ENCODE measurements at regions not wholly inside any gene's neighbourhood (a gene's known extent, or its start where the extent isn't known, plus 50 kb on each side); places are given as distances from the start of the nearest gene placed in this dataset.

DNA sequence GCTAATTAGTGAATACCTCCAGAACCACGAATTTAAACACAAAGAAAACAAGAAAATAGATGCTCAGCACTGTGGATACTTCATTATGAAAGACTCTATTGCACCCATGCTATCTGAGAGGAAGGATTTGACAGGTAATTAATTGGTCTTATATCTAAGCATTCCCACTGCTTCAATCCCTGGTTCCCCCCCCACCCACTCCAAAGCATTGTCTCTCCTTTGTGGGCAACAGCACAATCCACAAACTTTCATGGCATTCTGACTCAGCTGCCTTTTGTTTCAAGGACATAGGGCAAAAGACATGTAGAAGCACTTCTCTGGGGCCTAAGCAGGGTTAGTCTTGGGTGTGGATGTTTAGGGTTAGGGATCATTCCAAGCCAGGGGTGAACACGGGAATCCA is 551.4 kb downstream of the BUD13 start:
- Histone ChIP-seq H3K27me3 (ENCODE audit: control insufficient read depth, insufficient read depth, low read length) (no peaks in the 10 kb centered on the region), H3K27ac (ENCODE audit: low read length) (no peak overlapping the region), H3K9me3 (replicated peaks; ENCODE audit: control insufficient read depth, low read depth, low read length) (no peaks in the 10 kb centered on the region), H3K4me1 (ENCODE audit: control insufficient read depth, insufficient read depth, low read length) (peaks cover 9% of the 10 kb centered on the region), H3K4me3 (ENCODE audit: low read length) (no peak overlapping the region), H3K36me3 (ENCODE audit: control insufficient read depth, insufficient read depth, low read length) (no peaks in the 10 kb centered on the region)
- WGBS (ENCODE audit: insufficient coverage): 89% methylated on average over 1 of the region's 2 CpGs
- DNase-seq: no peak

DNA sequence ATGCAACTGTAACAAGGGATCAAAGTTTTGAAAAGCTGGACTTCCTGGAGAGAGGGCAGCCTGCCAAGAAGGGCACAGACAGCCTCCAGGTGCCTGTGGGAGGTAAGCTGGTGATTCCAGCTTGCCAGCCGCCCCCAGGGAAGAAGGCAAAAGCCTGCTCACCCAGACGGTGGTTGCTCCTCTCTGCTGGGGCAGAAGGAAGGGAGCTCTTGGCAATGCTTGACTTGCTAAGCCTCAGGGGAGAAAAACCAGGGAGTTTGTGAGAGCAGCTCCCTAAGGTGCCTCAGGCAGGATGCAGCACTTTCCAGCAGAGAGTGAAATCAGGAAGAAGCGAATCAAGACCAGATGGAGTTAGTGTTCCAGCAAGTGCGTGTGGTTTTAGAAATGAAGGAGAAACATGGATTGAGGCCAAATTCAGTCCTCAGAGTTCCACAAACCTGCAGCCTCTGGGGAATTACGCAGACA is 553.6 kb downstream of the BUD13 start:
- Histone ChIP-seq H3K36me3 (ENCODE audit: control insufficient read depth, insufficient read depth, low read length) (no peaks in the 10 kb centered on the region), H3K4me1 (ENCODE audit: control insufficient read depth, insufficient read depth, low read length) (peaks cover 6% of the 10 kb centered on the region), H3K27me3 (ENCODE audit: control insufficient read depth, insufficient read depth, low read length) (no peaks in the 10 kb centered on the region), H3K4me3 (ENCODE audit: low read length) (no peak overlapping the region), H3K9me3 (replicated peaks; ENCODE audit: control insufficient read depth, low read depth, low read length) (no peaks in the 10 kb centered on the region), H3K27ac (ENCODE audit: low read length) (no peak overlapping the region)
- peak; percentile 42 for DNase-seq
- 47% methylated on average over 5 of the region's 5 CpGs for WGBS (ENCODE audit: insufficient coverage)

DNA sequence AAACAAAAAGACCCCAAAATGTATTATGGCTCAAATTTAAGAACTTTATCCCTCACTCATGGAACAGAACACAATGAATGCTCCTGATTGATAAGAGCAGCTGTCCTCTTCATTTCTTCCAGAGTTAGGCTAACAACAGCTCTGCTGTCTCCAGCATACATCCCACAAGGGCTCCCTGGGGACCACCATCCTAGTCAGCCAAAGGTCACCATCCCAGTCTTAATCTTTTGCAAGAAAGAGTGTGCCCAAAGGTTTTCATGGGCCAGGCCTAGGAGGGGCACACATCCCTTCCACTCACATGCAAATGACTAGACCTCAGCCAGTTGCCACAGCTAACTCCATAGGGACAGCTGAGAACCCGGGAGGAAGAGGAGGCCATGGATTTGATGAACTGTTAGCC is 555.3 kb downstream of the BUD13 start:
- H3K9me3 ChIP-seq (replicated peaks; ENCODE audit: control insufficient read depth, low read depth, low read length): no peaks in the 10 kb centered on the region
- no peak overlapping the region for H3K4me3 ChIP-seq (ENCODE audit: low read length)
- peaks cover 6% of the 10 kb centered on the region for H3K4me1 ChIP-seq (ENCODE audit: control insufficient read depth, insufficient read depth, low read length)
- peak; percentile 21 for DNase-seq
- no CpG with 5 or more reads among the region's 1 CpG for WGBS (ENCODE audit: insufficient coverage)
- no peaks in the 10 kb centered on the region for H3K27me3 ChIP-seq (ENCODE audit: control insufficient read depth, insufficient read depth, low read length)
- H3K36me3 ChIP-seq (ENCODE audit: control insufficient read depth, insufficient read depth, low read length): no peaks in the 10 kb centered on the region
- H3K27ac ChIP-seq (ENCODE audit: low read length): no peak overlapping the region

DNA sequence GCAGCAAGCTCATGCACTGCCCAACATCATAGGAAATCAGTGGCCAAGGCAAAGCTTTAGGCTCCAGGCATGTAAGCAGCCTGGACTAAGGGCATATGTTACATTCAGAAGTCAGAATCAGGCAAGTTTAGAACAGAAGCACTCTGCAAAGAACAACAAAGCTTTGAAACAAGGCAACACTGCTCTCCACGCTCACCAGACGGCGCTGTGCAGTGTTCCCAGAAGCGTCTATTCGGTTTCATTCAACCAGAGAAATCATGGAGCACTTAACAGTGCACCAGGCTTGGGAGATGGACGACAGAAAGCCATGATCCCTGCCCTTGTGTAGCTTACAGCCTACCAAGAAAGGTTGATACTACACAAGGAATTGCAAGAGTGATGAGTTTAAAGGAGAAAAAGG is 555.8 kb downstream of the BUD13 start:
- Histone ChIP-seq H3K4me3 (ENCODE audit: low read length) (no peak overlapping the region), H3K9me3 (replicated peaks; ENCODE audit: control insufficient read depth, low read depth, low read length) (no peaks in the 10 kb centered on the region), H3K4me1 (ENCODE audit: control insufficient read depth, insufficient read depth, low read length) (peaks cover 6% of the 10 kb centered on the region), H3K36me3 (ENCODE audit: control insufficient read depth, insufficient read depth, low read length) (no peaks in the 10 kb centered on the region), H3K27ac (ENCODE audit: low read length) (no peak overlapping the region), H3K27me3 (ENCODE audit: control insufficient read depth, insufficient read depth, low read length) (no peaks in the 10 kb centered on the region)
- WGBS (ENCODE audit: insufficient coverage): 13% methylated on average over 4 of the region's 6 CpGs
- DNase-seq: peak; percentile 68

DNA sequence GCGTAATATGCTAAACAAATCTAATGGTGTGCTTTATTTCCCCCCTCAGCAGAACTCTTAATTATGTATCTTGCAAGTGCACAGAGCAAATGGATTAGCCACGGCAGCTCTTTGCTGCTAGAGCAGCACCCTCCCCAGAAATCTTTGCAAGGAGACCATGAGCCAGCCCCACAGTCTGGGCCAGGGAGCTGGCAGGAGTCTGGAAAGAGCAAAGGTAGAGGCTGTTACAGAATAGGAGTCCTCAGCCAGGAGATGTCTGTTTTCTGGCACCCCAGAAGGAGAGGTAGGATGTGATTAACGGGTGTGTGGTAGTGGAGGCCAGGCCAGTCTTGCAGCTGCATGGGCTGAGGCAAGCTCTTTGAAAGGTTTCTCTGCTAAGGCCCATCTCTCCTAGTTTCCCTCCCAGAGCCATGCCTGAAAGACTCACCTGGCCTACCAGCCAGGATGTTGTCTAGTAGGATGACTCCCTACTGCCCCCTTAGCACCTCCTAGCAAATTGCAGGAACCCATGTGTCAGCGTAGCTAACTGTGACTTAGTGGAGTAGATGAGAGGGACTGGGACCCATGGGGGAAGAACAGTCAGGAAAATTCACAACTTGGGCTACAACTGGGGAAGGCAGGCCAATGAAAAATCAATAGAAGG is 557.2 kb downstream of the BUD13 start:
- H3K4me3 ChIP-seq (ENCODE audit: low read length): no peak overlapping the region
- no peaks in the 10 kb centered on the region for H3K27me3 ChIP-seq (ENCODE audit: control insufficient read depth, insufficient read depth, low read length)
- 65% methylated on average over 3 of the region's 4 CpGs for WGBS (ENCODE audit: insufficient coverage)
- H3K9me3 ChIP-seq (replicated peaks; ENCODE audit: control insufficient read depth, low read depth, low read length): no peaks in the 10 kb centered on the region
- no peak for DNase-seq
- no peaks in the 10 kb centered on the region for H3K36me3 ChIP-seq (ENCODE audit: control insufficient read depth, insufficient read depth, low read length)
- H3K27ac ChIP-seq (ENCODE audit: low read length): no peak overlapping the region
- H3K4me1 ChIP-seq (ENCODE audit: control insufficient read depth, insufficient read depth, low read length): peaks cover 6% of the 10 kb centered on the region

DNA sequence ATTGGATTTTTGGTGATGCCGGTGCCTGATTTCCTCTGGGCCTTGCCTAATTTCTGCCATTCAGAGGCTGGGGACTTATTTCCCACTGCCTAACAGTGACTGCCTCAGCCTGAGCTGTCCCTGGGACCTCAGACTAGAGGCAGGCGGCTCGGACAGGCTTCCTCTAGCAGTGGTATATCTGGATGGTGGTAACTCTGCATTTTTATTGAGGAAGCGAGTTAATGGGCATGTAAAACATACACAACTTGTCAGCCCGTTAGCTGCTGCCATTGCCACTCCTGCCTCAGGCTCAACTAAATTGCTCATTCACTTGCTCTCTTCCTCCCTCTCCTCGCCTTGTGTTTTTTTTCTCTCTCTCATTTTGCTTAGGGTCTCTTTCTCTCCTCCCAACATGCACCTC is 561.6 kb downstream of the BUD13 start:
- no peaks in the 10 kb centered on the region for H3K27me3 ChIP-seq (ENCODE audit: control insufficient read depth, insufficient read depth, low read length)
- H3K4me1 ChIP-seq (ENCODE audit: control insufficient read depth, insufficient read depth, low read length): peaks cover 9% of the 10 kb centered on the region
- no peaks in the 10 kb centered on the region for H3K9me3 ChIP-seq (replicated peaks; ENCODE audit: control insufficient read depth, low read depth, low read length)
- no peak overlapping the region for H3K27ac ChIP-seq (ENCODE audit: low read length)
- DNase-seq: no peak
- no peak overlapping the region for H3K4me3 ChIP-seq (ENCODE audit: low read length)
- WGBS (ENCODE audit: insufficient coverage): 76% methylated on average over 3 of the region's 6 CpGs
- H3K36me3 ChIP-seq (ENCODE audit: control insufficient read depth, insufficient read depth, low read length): no peaks in the 10 kb centered on the region

DNA sequence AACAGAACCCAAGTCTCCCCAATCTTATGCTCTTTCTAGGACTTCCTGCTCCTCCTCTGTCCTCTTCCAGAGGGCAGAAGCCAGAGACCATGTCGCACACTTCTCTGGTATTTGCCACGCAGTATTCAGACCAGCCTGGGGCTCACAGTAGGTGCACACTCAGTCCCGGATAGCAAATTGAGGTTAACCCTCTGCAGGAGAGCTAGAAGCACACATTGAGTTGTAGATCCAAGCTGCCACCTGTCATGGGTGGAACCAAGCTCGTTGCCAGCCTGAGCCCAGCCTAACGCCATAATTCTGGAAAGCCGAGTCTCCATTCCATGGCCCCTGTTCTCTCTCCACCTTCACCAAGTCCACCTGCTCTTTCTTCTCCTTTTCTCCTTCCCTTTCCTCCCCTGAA is 562.1 kb downstream of the BUD13 start:
- Histone ChIP-seq H3K27ac (ENCODE audit: low read length) (no peak overlapping the region), H3K27me3 (ENCODE audit: control insufficient read depth, insufficient read depth, low read length) (no peaks in the 10 kb centered on the region), H3K4me3 (ENCODE audit: low read length) (no peak overlapping the region), H3K9me3 (replicated peaks; ENCODE audit: control insufficient read depth, low read depth, low read length) (no peaks in the 10 kb centered on the region), H3K4me1 (ENCODE audit: control insufficient read depth, insufficient read depth, low read length) (peaks cover 9% of the 10 kb centered on the region), H3K36me3 (ENCODE audit: control insufficient read depth, insufficient read depth, low read length) (no peaks in the 10 kb centered on the region)
- DNase-seq: no peak
- WGBS (ENCODE audit: insufficient coverage): 73% methylated on average over 6 of the region's 6 CpGs

DNA sequence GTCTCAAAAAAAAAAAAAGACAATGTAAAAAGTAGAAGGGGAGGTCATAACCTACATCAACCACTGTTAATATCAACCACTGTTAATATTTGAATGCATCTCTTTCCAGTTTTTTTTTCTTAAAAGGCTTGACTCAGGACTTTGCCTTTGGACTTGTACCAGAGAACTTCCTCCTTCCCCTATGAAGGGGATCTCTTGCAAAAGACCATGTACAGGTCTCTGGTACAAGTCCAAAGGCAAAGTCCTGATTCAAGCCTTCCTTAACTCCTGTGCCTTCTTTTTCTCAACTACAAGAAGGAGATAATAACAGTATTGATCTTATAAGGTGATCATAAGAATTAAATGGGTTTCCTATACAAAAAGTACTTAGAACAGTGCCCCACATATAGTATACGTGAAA is 563.5 kb downstream of the BUD13 start:
- H3K27me3 ChIP-seq (ENCODE audit: control insufficient read depth, insufficient read depth, low read length): no peaks in the 10 kb centered on the region
- no CpG with 5 or more reads among the region's 1 CpG for WGBS (ENCODE audit: insufficient coverage)
- no peaks in the 10 kb centered on the region for H3K36me3 ChIP-seq (ENCODE audit: control insufficient read depth, insufficient read depth, low read length)
- H3K9me3 ChIP-seq (replicated peaks; ENCODE audit: control insufficient read depth, low read depth, low read length): no peaks in the 10 kb centered on the region
- H3K4me3 ChIP-seq (ENCODE audit: low read length): no peak overlapping the region
- DNase-seq: no peak
- H3K27ac ChIP-seq (ENCODE audit: low read length): no peak overlapping the region
- peaks cover 9% of the 10 kb centered on the region for H3K4me1 ChIP-seq (ENCODE audit: control insufficient read depth, insufficient read depth, low read length)

DNA sequence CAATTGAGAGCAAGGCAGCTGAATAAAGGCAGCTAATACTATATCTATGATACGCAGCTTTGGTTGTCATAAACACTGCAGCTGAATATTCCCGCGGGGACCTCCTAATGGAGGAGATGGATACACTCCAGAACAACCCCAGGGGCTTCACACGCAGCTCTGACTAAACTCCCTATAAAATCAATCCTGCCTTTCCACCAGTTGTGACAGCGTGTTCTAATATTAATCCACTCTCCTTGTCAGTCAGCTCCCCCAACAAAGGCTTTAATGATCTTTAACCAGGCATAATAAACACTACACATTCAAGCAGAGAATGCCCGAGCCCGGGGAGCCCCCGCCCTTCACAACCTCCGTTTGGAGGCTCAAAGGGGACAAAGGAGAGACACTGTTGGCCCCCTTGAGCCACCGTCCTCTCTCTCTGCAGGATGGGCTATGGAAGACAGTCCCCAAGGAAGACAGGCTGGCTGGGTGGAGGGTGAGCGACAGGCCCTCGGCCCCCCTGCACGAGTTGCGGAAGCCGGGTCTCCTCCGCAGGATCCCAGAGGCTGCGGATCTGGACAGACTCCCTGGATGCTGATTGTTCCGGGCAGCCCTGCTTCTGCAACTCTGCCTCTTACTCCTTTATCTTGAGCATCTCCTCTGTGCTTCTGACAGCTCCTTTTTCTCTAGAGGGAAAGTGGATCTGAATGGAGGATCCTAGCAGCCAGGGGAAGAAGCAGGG is 565.2 kb downstream of the BUD13 start:
- peak; percentile 72 for DNase-seq
- H3K4me1 ChIP-seq (ENCODE audit: control insufficient read depth, insufficient read depth, low read length): peaks cover 9% of the 10 kb centered on the region
- H3K27me3 ChIP-seq (ENCODE audit: control insufficient read depth, insufficient read depth, low read length): no peaks in the 10 kb centered on the region
- no peaks in the 10 kb centered on the region for H3K9me3 ChIP-seq (replicated peaks; ENCODE audit: control insufficient read depth, low read depth, low read length)
- no peak overlapping the region for H3K4me3 ChIP-seq (ENCODE audit: low read length)
- no peaks in the 10 kb centered on the region for H3K36me3 ChIP-seq (ENCODE audit: control insufficient read depth, insufficient read depth, low read length)
- WGBS (ENCODE audit: insufficient coverage): 35% methylated on average over 14 of the region's 18 CpGs
- H3K27ac ChIP-seq (ENCODE audit: low read length): no peak overlapping the region

DNA sequence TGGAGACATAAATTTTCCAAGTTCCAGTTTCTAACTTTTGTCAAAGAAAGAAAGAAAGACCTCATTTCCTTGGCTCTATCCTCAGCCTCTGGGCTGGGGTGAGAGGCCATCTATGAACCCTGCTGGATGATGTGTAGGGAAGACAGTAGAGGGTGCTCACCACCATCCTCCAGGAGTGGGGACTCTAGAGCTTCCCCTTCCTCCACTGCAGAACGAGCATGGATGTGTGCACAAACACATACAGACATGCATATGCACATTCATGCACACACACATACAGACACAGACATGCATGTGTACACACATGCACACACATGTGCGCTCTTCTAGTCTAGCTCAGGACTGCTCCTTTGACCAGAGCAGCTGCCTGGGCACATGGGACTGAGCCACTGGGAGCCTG is 565.8 kb downstream of the BUD13 start:
- no peak for DNase-seq
- H3K9me3 ChIP-seq (replicated peaks; ENCODE audit: control insufficient read depth, low read depth, low read length): no peaks in the 10 kb centered on the region
- no peak overlapping the region for H3K27ac ChIP-seq (ENCODE audit: low read length)
- H3K4me3 ChIP-seq (ENCODE audit: low read length): no peak overlapping the region
- 33% methylated on average over 1 of the region's 2 CpGs for WGBS (ENCODE audit: insufficient coverage)
- peaks cover 9% of the 10 kb centered on the region for H3K4me1 ChIP-seq (ENCODE audit: control insufficient read depth, insufficient read depth, low read length)
- no peaks in the 10 kb centered on the region for H3K27me3 ChIP-seq (ENCODE audit: control insufficient read depth, insufficient read depth, low read length)
- no peaks in the 10 kb centered on the region for H3K36me3 ChIP-seq (ENCODE audit: control insufficient read depth, insufficient read depth, low read length)

Measured in muscle of leg (tissue), 3 donors.